Effector memory CD8-positive, alpha-beta T cell (primary cell): ENCODE measurements at regions not wholly inside any gene's neighbourhood (a gene's known extent, or its start where the extent isn't known, plus 50 kb on each side); places are given as distances from the start of the nearest gene placed in this dataset.
"Not testable (repeated sequence)": the region's sequence is repeated elsewhere in the genome, so short reads cannot be mapped to it uniquely, and the experiment has no call there.

Experiments used
- ATAC-seq: fragments of 150-1000 bp; cut with Tn5 transposase; replicated peaks from 2 replicates; pipeline ENCODE4 v1.10.0; 2021; ENCODE audit warnings: mild to moderate bottlenecking, moderate library complexity
- DNase-seq, 3 experiments: peaks; one replicate each; pipeline ENCODE4 v3.0.0; 2021
- H3K27ac Mint-ChIP-seq, 2 donors: one replicate each; pipeline ENCODE4 v1.8.0; 2022; ENCODE audit warnings: mild to moderate bottlenecking in 2 of 2, mixed read lengths in 2 of 2, moderate library complexity in 2 of 2
- H3K27me3 Mint-ChIP-seq, 2 donors: one replicate each; pipeline ENCODE4 v1.8.0; 2022; ENCODE audit warnings: mixed read lengths in 2 of 2
- H3K36me3 Mint-ChIP-seq: one replicate; pipeline ENCODE4 v1.8.0; 2022; ENCODE audit warnings: mild to moderate bottlenecking, moderate library complexity, mixed read lengths; ENCODE audit not compliant: insufficient read depth
- H3K4me1 Mint-ChIP-seq, 2 donors: one replicate each; pipeline ENCODE4 v1.8.0; 2022; ENCODE audit warnings: low read depth in 2 of 2, mixed read lengths in 2 of 2
- H3K4me3 Mint-ChIP-seq, 2 donors: one replicate each; pipeline ENCODE4 v1.8.0; 2022; ENCODE audit warnings: mild to moderate bottlenecking in 2 of 2, mixed read lengths in 2 of 2, moderate library complexity in 2 of 2
- H3K9me3 Mint-ChIP-seq, 2 donors: one replicate each; pipeline ENCODE4 v1.8.0; 2022; ENCODE audit warnings: mixed read lengths in 2 of 2

GRCh38 chr22:34410111-34410510, 489.8 kb upstream of the LARGE1 start:
- Mint-ChIP-seq H3K4me3 (no peak overlapping the region), H3K36me3 (peaks cover 2% of the 10 kb centered on the region), H3K4me1 (no peaks in the 10 kb centered on the region), H3K27ac (no peak overlapping the region), H3K9me3 (peaks cover 0 to 16% of the 10 kb centered on the region in 2 donors), H3K27me3 (no peaks in the 10 kb centered on the region)
- ATAC-seq (no peak), DNase-seq (no peak)

GRCh38 chr22:34414467-34415440, 494.5 kb upstream of the LARGE1 start:
- DNase-seq (no peak), ATAC-seq (no peak)
- peaks cover 2% of the 10 kb centered on the region for H3K36me3 Mint-ChIP-seq
- no peak overlapping the region for H3K27ac Mint-ChIP-seq
- peaks cover 2 to 16% of the 10 kb centered on the region in 2 donors for H3K9me3 Mint-ChIP-seq
- no peak overlapping the region for H3K4me3 Mint-ChIP-seq
- no peaks in the 10 kb centered on the region for H3K27me3 Mint-ChIP-seq
- no peaks in the 10 kb centered on the region for H3K4me1 Mint-ChIP-seq

- no peaks in the 10 kb centered on the region for H3K4me1 Mint-ChIP-seq
- H3K36me3 Mint-ChIP-seq, result peaks cover 2% of the 10 kb centered on the region
- ATAC-seq (no peak), DNase-seq (no peak)
- H3K4me3 Mint-ChIP-seq, result no peak overlapping the region
- H3K9me3 Mint-ChIP-seq, result peaks cover 2 to 16% of the 10 kb centered on the region in 2 donors
- H3K27ac Mint-ChIP-seq, result no peak overlapping the region
- H3K27me3 Mint-ChIP-seq, result no peaks in the 10 kb centered on the region
These were observed 496.0 kb upstream of the LARGE1 start for GRCh38 chr22:34416022-34416860.

GRCh38 chr22:34422948-34423347, 502.7 kb upstream of the LARGE1 start:
- ATAC-seq, H3K27ac Mint-ChIP-seq, H3K27me3 Mint-ChIP-seq, H3K4me3 Mint-ChIP-seq, H3K36me3 Mint-ChIP-seq, DNase-seq, H3K4me1 Mint-ChIP-seq: not testable (repeated sequence)
- peaks cover 6 to 18% of the 10 kb centered on the region in 2 donors for H3K9me3 Mint-ChIP-seq

GRCh38 chr22:34427436-34427835, 507.2 kb upstream of the LARGE1 start:
- H3K4me3 Mint-ChIP-seq, result no peak overlapping the region
- H3K27ac Mint-ChIP-seq, result no peak overlapping the region
- no peaks in the 10 kb centered on the region for H3K27me3 Mint-ChIP-seq
- ATAC-seq, result no peak
- no peaks in the 10 kb centered on the region for H3K36me3 Mint-ChIP-seq
- H3K9me3 Mint-ChIP-seq, result peaks cover 6 to 22% of the 10 kb centered on the region in 2 donors
- no peak for DNase-seq
- no peaks in the 10 kb centered on the region for H3K4me1 Mint-ChIP-seq

- ATAC-seq, result no peak
- Mint-ChIP-seq H3K36me3 (no peaks in the 10 kb centered on the region), H3K27ac (no peak overlapping the region), H3K9me3 (peaks cover 6 to 22% of the 10 kb centered on the region in 2 donors), H3K27me3 (no peaks in the 10 kb centered on the region), H3K4me3 (no peak overlapping the region), H3K4me1 (no peaks in the 10 kb centered on the region)
- no peak for DNase-seq
These were observed 507.6 kb upstream of the LARGE1 start for GRCh38 chr22:34427841-34428240.

- DNase-seq, result no peak
These were observed 509.0 kb upstream of the LARGE1 start for GRCh38 chr22:34429314-34429713.

GRCh38 chr22:34430386-34430785, 510.1 kb upstream of the LARGE1 start:
- ATAC-seq (no peak), DNase-seq (no peak)
- H3K27ac Mint-ChIP-seq, result no peak overlapping the region
- no peaks in the 10 kb centered on the region for H3K36me3 Mint-ChIP-seq
- no peaks in the 10 kb centered on the region for H3K4me1 Mint-ChIP-seq
- no peaks in the 10 kb centered on the region for H3K27me3 Mint-ChIP-seq
- H3K9me3 Mint-ChIP-seq, result peaks cover 8 to 22% of the 10 kb centered on the region in 2 donors
- no peak overlapping the region for H3K4me3 Mint-ChIP-seq

More at GRCh38 chr22:34429314-34429713, 509.0 kb upstream of the LARGE1 start:
- no peak for ATAC-seq
- Mint-ChIP-seq H3K4me3 (no peak overlapping the region), H3K36me3 (no peaks in the 10 kb centered on the region), H3K27ac (no peak overlapping the region), H3K9me3 (peaks cover 4 to 22% of the 10 kb centered on the region in 2 donors), H3K4me1 (no peaks in the 10 kb centered on the region), H3K27me3 (no peaks in the 10 kb centered on the region)

- ATAC-seq (no peak), DNase-seq (no peak)
- Mint-ChIP-seq H3K27me3 (no peaks in the 10 kb centered on the region), H3K36me3 (no peaks in the 10 kb centered on the region), H3K4me3 (no peak overlapping the region), H3K9me3 (peaks cover 7 to 12% of the 10 kb centered on the region in 2 donors), H3K4me1 (no peaks in the 10 kb centered on the region), H3K27ac (no peak overlapping the region)
These were observed 514.1 kb upstream of the LARGE1 start for GRCh38 chr22:34434371-34434770.

- peaks cover 5 to 16% of the 10 kb centered on the region in 2 donors for H3K9me3 Mint-ChIP-seq
- H3K36me3 Mint-ChIP-seq, result no peaks in the 10 kb centered on the region
- H3K4me1 Mint-ChIP-seq, result no peaks in the 10 kb centered on the region
- no peak overlapping the region for H3K4me3 Mint-ChIP-seq
- ATAC-seq (no peak), DNase-seq (no peak)
- no peak overlapping the region for H3K27ac Mint-ChIP-seq
- no peaks in the 10 kb centered on the region for H3K27me3 Mint-ChIP-seq
These were observed 516.9 kb upstream of the LARGE1 start for GRCh38 chr22:34437140-34437539.

- H3K9me3 Mint-ChIP-seq, result peaks cover 0 to 13% of the 10 kb centered on the region in 2 donors
- H3K4me1 Mint-ChIP-seq, result no peaks in the 10 kb centered on the region
- ATAC-seq, result no peak
- no peak for DNase-seq
- no peaks in the 10 kb centered on the region for H3K36me3 Mint-ChIP-seq
- H3K4me3 Mint-ChIP-seq, result no peak overlapping the region
- H3K27ac Mint-ChIP-seq, result no peak overlapping the region
- H3K27me3 Mint-ChIP-seq, result no peaks in the 10 kb centered on the region
These were observed 534.3 kb upstream of the LARGE1 start for GRCh38 chr22:34454598-34454997.

- Mint-ChIP-seq H3K27ac (no peak overlapping the region), H3K27me3 (no peaks in the 10 kb centered on the region), H3K4me3 (no peak overlapping the region), H3K36me3 (no peaks in the 10 kb centered on the region), H3K9me3 (no peaks in the 10 kb centered on the region), H3K4me1 (no peaks in the 10 kb centered on the region)
- DNase-seq (no peak), ATAC-seq (no peak)
These were observed 542.5 kb upstream of the LARGE1 start for GRCh38 chr22:34462795-34463194.

GRCh38 chr22:34475886-34476285, 555.6 kb upstream of the LARGE1 start:
- H3K27ac Mint-ChIP-seq, result no peak overlapping the region
- no peaks in the 10 kb centered on the region for H3K4me1 Mint-ChIP-seq
- no peaks in the 10 kb centered on the region for H3K36me3 Mint-ChIP-seq
- ATAC-seq, result no peak
- peaks cover 0 to 7% of the 10 kb centered on the region in 2 donors for H3K9me3 Mint-ChIP-seq
- H3K27me3 Mint-ChIP-seq, result no peaks in the 10 kb centered on the region
- no peak overlapping the region for H3K4me3 Mint-ChIP-seq
- DNase-seq, result no peak
